Activated CD4-positive, alpha-beta T cell treated with anti-CD3 and anti-CD28 coated beads, Interleukin-2, amount 10 ng/mL, durations not matched to agents 7 days and 5 days (primary cell): ENCODE measurements at regions not wholly inside any gene's neighbourhood (a gene's known extent, or its start where the extent isn't known, plus 50 kb on each side); places are given as distances from the start of the nearest gene placed in this dataset.

Experiments
- CTCF ChIA-PET: fragments of 350-600 bp; sonication (Branson Sonifier 250); formaldehyde crosslinking; loops from one replicate; lab custom pipeline; 2021; ENCODE audit warnings: antibody characterized with exemption; lab: Charles Lee
- POLR2A ChIA-PET: fragments of 350-600 bp; sonication (Branson Sonifier 250); formaldehyde crosslinking; loops from one replicate; lab custom pipeline; 2021; ENCODE audit warnings: antibody characterized with exemption; lab: Charles Lee
- DNase-seq: peaks from one replicate; pipeline ENCODE4 v3.0.0-alpha.2; 2020
- H3K27ac Mint-ChIP-seq: one replicate; pipeline ENCODE4 v1.8.0; 2021; ENCODE audit warnings: mild to moderate bottlenecking, moderate library complexity, mixed read lengths
- H3K27me3 Mint-ChIP-seq: one replicate; pipeline ENCODE4 v1.8.0; 2021; ENCODE audit warnings: mixed read lengths
- H3K36me3 Mint-ChIP-seq: one replicate; pipeline ENCODE4 v1.8.0; 2021; ENCODE audit warnings: low read depth, mixed read lengths
- H3K4me1 Mint-ChIP-seq: one replicate; pipeline ENCODE4 v1.8.0; 2021; ENCODE audit warnings: mixed read lengths
- H3K4me3 Mint-ChIP-seq: one replicate; pipeline ENCODE4 v1.8.0; 2021; ENCODE audit warnings: mild to moderate bottlenecking, moderate library complexity, mixed read lengths
- H3K9me3 Mint-ChIP-seq: one replicate; pipeline ENCODE4 v1.8.0; 2021; ENCODE audit warnings: mixed read lengths

DNA sequence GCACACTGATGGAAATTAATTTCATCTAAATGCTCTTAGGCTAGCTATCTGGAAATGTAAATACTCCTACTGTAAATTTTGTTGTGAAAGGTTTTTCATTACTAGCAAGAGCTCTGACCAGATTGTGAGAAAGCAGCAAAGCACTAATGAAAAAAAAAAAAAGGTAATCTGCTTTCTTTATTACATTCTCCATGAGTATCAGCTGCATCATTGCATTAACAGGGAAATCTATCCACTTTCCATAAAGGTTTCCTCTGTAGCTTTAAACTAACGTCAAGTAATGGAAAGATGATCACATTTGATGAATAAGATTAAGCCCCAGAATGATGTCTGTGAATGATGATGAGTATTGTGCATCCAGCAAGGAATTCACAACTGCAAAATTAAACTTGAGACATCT lies 790.6 kb upstream of the TYRP1 start:
- DNase-seq, result no peak
- Mint-ChIP-seq H3K4me3 (no peak overlapping the region), H3K9me3 (peaks cover 12% of the 10 kb centered on the region), H3K27me3 (no peaks in the 10 kb centered on the region), H3K27ac (no peak overlapping the region), H3K36me3 (no peaks in the 10 kb centered on the region), H3K4me1 (no peaks in the 10 kb centered on the region)
- ChIA-PET CTCF (no interaction called here), POLR2A (no interaction called here)

DNA sequence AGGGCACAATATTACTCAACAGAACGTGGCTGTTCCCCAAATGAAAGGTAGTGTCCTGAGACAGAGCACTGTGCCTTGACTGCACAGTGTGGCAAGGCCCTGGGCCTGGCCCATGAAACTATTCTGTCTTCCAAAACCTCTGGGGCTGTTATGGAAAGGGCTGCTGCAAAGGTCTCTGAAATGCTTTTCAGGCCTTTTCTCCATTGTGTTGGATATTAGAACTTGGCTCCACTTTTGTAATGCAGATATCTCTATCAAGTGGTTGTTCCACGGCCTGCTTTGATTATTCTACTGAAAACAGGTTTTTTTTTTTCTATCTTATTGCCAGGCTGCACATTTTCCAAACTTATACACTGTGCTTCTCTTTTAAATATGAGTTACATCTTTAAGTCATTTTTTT lies 777.5 kb upstream of the TYRP1 start:
- no peak for DNase-seq
- H3K4me1 Mint-ChIP-seq, result no peaks in the 10 kb centered on the region
- no peaks in the 10 kb centered on the region for H3K36me3 Mint-ChIP-seq
- ChIA-PET POLR2A (no interaction called here), CTCF (no interaction called here)
- peaks cover 9% of the 10 kb centered on the region for H3K9me3 Mint-ChIP-seq
- H3K27me3 Mint-ChIP-seq, result no peaks in the 10 kb centered on the region
- no peak overlapping the region for H3K4me3 Mint-ChIP-seq
- H3K27ac Mint-ChIP-seq, result no peak overlapping the region

DNA sequence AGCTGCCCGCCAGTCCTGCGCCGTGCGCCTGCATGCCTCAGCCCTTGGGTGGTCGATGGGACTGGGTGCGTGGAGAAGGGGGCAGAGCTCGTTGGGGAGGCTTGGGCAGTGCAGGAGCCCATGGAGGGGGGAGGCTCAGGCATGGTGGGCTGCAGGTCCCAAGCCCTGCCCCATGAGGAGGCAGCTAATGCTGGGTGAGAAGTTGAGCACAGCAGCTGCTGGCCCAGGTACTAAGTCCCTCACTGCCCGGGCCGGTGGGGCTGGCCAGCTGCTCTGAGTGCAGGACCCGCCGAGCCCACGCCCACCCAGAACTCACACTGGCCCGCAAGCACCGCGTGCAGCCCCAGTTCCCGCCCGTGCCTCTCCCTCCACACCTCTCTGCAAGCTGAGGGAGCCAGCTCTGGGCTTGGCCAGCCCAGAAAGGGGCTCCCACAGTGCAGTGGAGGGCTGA lies 764.3 kb upstream of the TYRP1 start:
- Mint-ChIP-seq H3K27me3 (no peaks in the 10 kb centered on the region), H3K9me3 (peaks cover 8% of the 10 kb centered on the region), H3K36me3 (no peaks in the 10 kb centered on the region), H3K4me3 (no peak overlapping the region), H3K27ac (no peak overlapping the region), H3K4me1 (no peaks in the 10 kb centered on the region)
- no peak for DNase-seq
- POLR2A ChIA-PET, result no interaction called here
- CTCF ChIA-PET, result no interaction called here

DNA sequence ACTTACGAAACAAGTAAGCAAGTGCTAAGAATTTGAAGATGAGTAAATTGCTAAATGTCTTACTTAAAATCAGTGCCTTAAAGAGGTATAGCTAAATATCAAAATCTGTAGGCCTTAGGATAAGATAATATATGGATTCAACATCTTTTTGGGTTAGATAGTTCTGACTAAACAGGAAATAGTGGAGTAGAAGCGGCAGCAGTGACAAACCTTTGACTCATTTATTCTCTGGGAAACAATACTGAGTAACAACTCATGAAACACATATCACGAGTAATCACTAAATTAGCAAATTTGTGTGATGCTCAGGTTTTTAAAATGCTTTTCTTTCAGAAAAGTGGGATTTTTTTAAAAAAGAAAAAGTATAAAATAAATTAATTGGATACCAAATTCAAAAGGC lies 762.1 kb upstream of the TYRP1 start:
- DNase-seq, result no peak
- Mint-ChIP-seq H3K27ac (no peak overlapping the region), H3K4me1 (no peaks in the 10 kb centered on the region), H3K27me3 (no peaks in the 10 kb centered on the region), H3K36me3 (no peaks in the 10 kb centered on the region), H3K9me3 (peaks cover 9% of the 10 kb centered on the region), H3K4me3 (no peak overlapping the region)
- CTCF ChIA-PET, result no interaction called here
- POLR2A ChIA-PET, result no interaction called here

DNA sequence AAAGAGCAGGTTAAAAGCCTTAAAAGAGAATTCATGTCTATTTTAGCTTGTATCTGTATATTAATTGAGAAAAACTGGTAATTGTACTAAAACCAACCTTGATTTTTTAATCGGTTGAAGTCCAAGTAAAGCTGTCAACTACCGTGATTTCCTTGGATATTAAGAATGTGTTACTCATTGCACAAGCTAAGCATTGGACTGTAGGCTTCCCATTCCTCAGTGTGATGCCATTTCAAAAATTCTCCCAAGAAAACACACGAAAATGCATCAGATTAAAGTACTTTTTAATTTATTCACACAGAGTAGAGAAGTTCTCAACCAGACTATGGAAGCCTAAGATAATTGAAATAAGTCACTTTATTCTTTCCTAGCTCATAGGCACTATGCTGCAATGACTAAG lies 761.4 kb upstream of the TYRP1 start:
- Mint-ChIP-seq H3K36me3 (no peaks in the 10 kb centered on the region), H3K4me3 (no peak overlapping the region), H3K27ac (no peak overlapping the region), H3K9me3 (peaks cover 12% of the 10 kb centered on the region), H3K4me1 (no peaks in the 10 kb centered on the region), H3K27me3 (no peaks in the 10 kb centered on the region)
- ChIA-PET POLR2A (no interaction called here), CTCF (no interaction called here)
- no peak for DNase-seq

DNA sequence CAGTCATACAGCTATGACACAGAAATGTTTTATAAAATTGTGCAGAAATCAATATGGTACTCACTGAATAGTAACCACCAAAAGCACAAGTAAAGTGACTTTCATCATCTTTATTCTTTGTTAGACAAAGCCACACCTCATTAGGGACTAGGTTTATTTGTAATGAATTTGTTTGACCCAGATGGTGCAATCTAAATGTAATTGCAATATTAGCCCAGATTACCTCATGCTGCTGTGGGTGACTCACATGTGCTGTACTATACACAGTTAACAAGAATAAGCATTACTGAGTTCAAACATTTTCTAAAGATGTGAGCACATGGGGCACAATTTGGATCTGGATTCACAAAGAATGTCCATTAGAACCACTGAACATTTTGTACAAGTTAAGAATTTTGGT lies 759.3 kb upstream of the TYRP1 start:
- Mint-ChIP-seq H3K27me3 (no peaks in the 10 kb centered on the region), H3K27ac (no peak overlapping the region), H3K4me3 (no peak overlapping the region), H3K4me1 (no peaks in the 10 kb centered on the region), H3K36me3 (no peaks in the 10 kb centered on the region), H3K9me3 (peaks cover 8% of the 10 kb centered on the region)
- ChIA-PET POLR2A (no interaction called here), CTCF (no interaction called here)
- no peak for DNase-seq

DNA sequence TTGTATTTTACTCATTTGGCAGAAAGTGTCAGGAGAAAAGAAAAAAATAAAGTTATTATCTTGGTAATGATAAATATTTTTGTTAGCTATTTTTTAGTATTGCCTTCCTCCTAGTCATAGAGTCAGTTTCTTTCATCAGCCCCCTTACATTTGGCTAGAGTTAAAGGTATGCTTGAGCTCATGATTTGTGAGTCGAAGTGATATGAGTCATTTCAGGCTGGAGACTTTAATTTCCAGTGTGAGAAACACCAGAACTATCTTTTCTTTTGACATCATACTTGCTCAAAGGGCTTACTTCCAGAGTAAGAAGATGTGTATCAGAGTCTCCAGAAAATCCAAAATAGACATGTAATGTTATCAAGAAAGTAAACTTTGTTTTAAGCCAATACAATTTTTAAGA lies 746.7 kb upstream of the TYRP1 start:
- no peak for DNase-seq
- ChIA-PET CTCF (no interaction called here), POLR2A (no interaction called here)
- no peak overlapping the region for H3K4me3 Mint-ChIP-seq
- H3K27ac Mint-ChIP-seq, result no peak overlapping the region
- no peaks in the 10 kb centered on the region for H3K27me3 Mint-ChIP-seq
- H3K4me1 Mint-ChIP-seq, result no peaks in the 10 kb centered on the region
- peaks cover 13% of the 10 kb centered on the region for H3K9me3 Mint-ChIP-seq
- H3K36me3 Mint-ChIP-seq, result no peaks in the 10 kb centered on the region

DNA sequence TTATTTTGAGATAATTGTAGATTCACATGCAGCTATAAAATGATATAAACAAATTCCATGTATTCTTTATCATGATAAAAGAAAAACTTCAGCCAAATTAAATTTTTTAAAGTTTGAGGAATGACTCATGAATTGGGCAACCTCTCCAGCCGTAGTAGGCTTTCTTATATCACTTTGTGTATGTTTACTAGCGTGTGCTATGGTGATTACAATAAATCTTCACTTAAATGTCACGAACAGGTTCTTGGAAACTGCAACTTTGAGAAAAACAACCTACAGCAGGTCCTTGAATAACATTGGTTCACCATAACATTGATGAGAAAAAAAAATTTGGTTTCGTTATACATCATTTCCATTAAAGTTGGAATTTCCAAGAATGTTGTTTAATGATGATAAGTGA lies 730.9 kb upstream of the TYRP1 start:
- no peaks in the 10 kb centered on the region for H3K36me3 Mint-ChIP-seq
- H3K27me3 Mint-ChIP-seq, result no peaks in the 10 kb centered on the region
- H3K4me1 Mint-ChIP-seq, result no peaks in the 10 kb centered on the region
- CTCF ChIA-PET, result no interaction called here
- no peak overlapping the region for H3K4me3 Mint-ChIP-seq
- no peak for DNase-seq
- H3K27ac Mint-ChIP-seq, result no peak overlapping the region
- POLR2A ChIA-PET, result no interaction called here
- peaks cover 14% of the 10 kb centered on the region for H3K9me3 Mint-ChIP-seq

DNA sequence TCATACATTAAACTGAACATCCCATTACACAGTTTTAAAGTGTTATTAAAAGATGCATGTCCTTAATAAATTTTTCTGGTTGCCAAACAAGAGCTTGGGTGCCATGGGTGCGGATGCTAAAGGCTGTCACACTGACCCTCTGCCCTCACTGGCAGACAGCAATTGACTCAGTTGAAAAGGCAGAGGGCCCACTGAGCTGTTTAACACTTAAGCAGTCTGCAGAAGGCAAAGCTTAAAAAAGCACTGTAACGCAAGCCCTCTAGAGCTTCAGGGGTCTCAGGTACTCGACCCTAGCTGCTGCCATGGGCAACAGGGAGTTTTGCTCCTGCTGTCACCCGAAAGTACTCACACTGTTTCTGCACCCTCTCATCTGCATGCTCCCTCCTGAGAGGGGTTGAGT lies 726.4 kb upstream of the TYRP1 start:
- H3K36me3 Mint-ChIP-seq, result no peaks in the 10 kb centered on the region

DNA sequence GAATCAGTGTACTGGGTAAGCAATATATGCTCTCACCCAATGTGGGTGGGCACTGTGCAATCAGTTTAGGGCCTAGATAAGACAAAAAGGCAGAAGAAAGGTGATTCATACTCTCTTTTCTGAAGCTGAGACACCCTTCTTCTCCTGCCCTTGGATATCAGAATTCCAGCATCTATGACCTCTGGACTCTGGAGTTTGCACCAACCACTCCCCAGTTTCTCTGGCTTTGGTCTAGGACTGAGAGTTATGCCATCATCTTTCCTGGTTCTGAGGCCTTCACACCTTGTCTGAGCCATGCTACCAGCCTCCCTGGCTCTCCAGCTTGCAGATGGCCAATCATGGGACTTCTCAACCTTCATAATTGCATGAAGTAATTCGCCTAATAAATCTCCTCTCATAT lies 724.6 kb upstream of the TYRP1 start:
- DNase-seq, result no peak
- no peaks in the 10 kb centered on the region for H3K4me1 Mint-ChIP-seq
- no peaks in the 10 kb centered on the region for H3K36me3 Mint-ChIP-seq
- no peak overlapping the region for H3K4me3 Mint-ChIP-seq
- H3K27me3 Mint-ChIP-seq, result no peaks in the 10 kb centered on the region
- ChIA-PET POLR2A (no interaction called here), CTCF (no interaction called here)
- no peak overlapping the region for H3K27ac Mint-ChIP-seq
- peaks cover 9% of the 10 kb centered on the region for H3K9me3 Mint-ChIP-seq

More for the DNA sequence above, 726.4 kb upstream of the TYRP1 start:
- CTCF ChIA-PET, result interaction anchor here (0.6 kb wide), 1 partner anchor 354 kb away, joined by 3 read pairs; no protein-coding TSS in a partner anchor
- no peak overlapping the region for H3K27ac Mint-ChIP-seq
- no peaks in the 10 kb centered on the region for H3K4me1 Mint-ChIP-seq
- no peaks in the 10 kb centered on the region for H3K27me3 Mint-ChIP-seq
- no peak for DNase-seq
- POLR2A ChIA-PET, result no interaction called here
- H3K9me3 Mint-ChIP-seq, result peaks cover 10% of the 10 kb centered on the region
- no peak overlapping the region for H3K4me3 Mint-ChIP-seq

DNA sequence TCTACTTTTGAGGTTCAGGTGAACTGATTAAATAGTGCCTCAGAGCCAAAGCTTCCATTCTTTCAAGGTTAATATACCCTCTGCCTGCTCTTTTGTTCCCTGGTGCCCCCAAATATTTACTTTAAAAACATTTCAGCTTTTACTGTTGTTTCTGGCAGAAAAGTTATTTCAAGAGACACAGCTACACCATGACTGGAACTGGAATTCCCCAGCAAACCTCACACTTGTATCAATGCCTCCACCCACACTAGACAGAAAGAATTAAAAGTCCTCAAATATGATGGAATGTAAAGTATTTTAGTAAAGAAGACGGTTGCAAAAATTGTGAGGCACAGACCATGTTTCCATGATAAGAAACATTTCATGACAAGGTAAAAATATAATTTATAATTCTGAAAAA lies 720.2 kb upstream of the TYRP1 start:
- ChIA-PET POLR2A (no interaction called here), CTCF (no interaction called here)
- Mint-ChIP-seq H3K9me3 (peaks cover 3% of the 10 kb centered on the region), H3K27ac (no peak overlapping the region), H3K36me3 (no peaks in the 10 kb centered on the region), H3K4me3 (no peak overlapping the region), H3K27me3 (no peaks in the 10 kb centered on the region), H3K4me1 (no peaks in the 10 kb centered on the region)
- DNase-seq, result no peak

DNA sequence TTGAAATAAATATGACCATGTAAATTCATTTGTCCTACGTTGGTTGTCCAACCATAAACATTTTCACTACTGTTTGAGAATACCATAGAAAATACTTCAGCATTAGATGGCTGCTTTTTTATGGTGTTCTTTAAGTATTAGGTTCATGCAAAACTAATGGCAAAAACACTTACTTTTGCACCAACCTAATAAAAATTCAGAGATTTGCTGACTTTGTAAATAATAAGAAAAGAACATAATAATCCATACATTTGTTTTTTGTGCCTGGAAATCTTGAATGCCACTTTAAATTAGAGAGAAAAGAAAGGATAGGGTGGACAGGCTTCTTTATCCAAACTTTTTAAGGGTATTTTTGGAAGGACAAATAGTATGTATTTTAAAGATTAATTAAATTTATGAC lies 719.7 kb upstream of the TYRP1 start:
- H3K4me1 Mint-ChIP-seq, result no peaks in the 10 kb centered on the region
- no peak for DNase-seq
- no peak overlapping the region for H3K4me3 Mint-ChIP-seq
- peaks cover 3% of the 10 kb centered on the region for H3K9me3 Mint-ChIP-seq
- CTCF ChIA-PET, result no interaction called here
- H3K27ac Mint-ChIP-seq, result no peak overlapping the region
- no peaks in the 10 kb centered on the region for H3K27me3 Mint-ChIP-seq
- H3K36me3 Mint-ChIP-seq, result no peaks in the 10 kb centered on the region
- POLR2A ChIA-PET, result no interaction called here

DNA sequence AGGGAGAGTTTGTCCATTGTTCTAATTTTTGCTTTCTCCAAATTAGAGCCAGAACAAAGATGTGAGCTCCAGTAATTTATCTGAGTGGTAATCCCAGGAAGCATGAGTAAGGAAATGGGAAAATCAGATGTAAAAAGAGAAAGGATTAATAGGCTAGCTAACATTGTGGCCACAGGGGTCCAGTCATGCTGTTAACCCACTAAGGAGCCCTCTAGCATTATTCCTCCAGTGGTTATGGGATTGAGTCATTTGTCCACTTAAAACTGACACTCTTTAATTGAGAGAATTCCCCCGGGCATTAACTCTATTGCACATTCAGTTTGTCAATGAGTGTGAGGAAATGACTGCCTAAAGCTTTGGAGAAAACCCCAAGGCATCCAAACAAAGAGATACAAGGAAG lies 700.3 kb upstream of the TYRP1 start:
- ChIA-PET CTCF (no interaction called here), POLR2A (no interaction called here)
- Mint-ChIP-seq H3K4me1 (no peaks in the 10 kb centered on the region), H3K36me3 (no peaks in the 10 kb centered on the region), H3K4me3 (no peak overlapping the region), H3K27ac (no peak overlapping the region), H3K27me3 (no peaks in the 10 kb centered on the region), H3K9me3 (peaks cover 2% of the 10 kb centered on the region)
- no peak for DNase-seq

DNA sequence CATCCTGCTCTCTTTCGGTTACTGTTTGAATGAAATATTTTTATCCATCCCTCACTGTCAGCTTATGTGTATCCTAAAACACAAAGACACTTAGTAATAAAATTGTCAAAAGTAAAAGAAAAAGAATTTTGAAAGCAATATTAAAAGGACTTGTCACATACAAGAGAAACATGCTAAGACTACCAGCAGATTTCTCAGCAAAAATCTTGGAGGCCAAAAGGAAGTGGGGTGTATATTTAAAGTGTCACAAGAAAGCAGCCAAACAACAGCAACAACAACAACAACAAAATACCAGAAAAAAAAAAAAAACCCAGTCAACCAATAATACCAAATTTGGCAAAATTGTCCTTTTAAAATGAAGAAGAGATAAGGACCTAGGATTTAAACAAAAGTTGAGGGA lies 678.7 kb upstream of the TYRP1 start:
- no peak for DNase-seq
- ChIA-PET POLR2A (no interaction called here), CTCF (no interaction called here)
- peaks cover 13% of the 10 kb centered on the region for H3K9me3 Mint-ChIP-seq
- no peaks in the 10 kb centered on the region for H3K27me3 Mint-ChIP-seq
- no peaks in the 10 kb centered on the region for H3K4me1 Mint-ChIP-seq
- H3K27ac Mint-ChIP-seq, result no peak overlapping the region
- H3K4me3 Mint-ChIP-seq, result no peak overlapping the region
- H3K36me3 Mint-ChIP-seq, result no peaks in the 10 kb centered on the region
